ENCODE measurements at regions not wholly inside any gene's neighbourhood (a gene's known extent, or its start where the extent isn't known, plus 50 kb on each side); places are given as distances from the start of the nearest gene placed in this dataset.

- Histone ChIP-seq H4K20me1 (ENCODE audit: insufficient read depth, low read length, poor library complexity, severe bottlenecking) (no peaks in the 10 kb centered on the region), H3K9ac (ENCODE audit: low read depth, low read length, poor library complexity, severe bottlenecking) (no peak overlapping the region), H3K79me2 (ENCODE audit: insufficient read depth, low read length) (no peaks in the 10 kb centered on the region), H2AFZ (ENCODE audit: low read length) (no peak overlapping the region), H3K9me3 (ENCODE audit: insufficient read depth, low read depth, low read length) (no peaks in the 10 kb centered on the region), H3K36me3 (ENCODE audit: insufficient read depth, low read length) (no peaks in the 10 kb centered on the region), H3K9me2 (replicated peaks; ENCODE audit: low read depth, low read length) (no peaks in the 10 kb centered on the region), H3K4me1 (ENCODE audit: insufficient read depth, low read length, poor library complexity, severe bottlenecking) (no peaks in the 10 kb centered on the region), H3F3A (ENCODE audit: low read depth) (no peaks in the 10 kb centered on the region), H3K4me2 (ENCODE audit: low read depth, low read length, poor library complexity, severe bottlenecking) (no peak overlapping the region), H3K4me3 (ENCODE audit: low read length, poor library complexity, severe bottlenecking) (no peak overlapping the region), H3K27me3 (ENCODE audit: insufficient read depth, low read length, poor library complexity, severe bottlenecking) (no peaks in the 10 kb centered on the region)
- TF ChIP-seq, protein P1, sequence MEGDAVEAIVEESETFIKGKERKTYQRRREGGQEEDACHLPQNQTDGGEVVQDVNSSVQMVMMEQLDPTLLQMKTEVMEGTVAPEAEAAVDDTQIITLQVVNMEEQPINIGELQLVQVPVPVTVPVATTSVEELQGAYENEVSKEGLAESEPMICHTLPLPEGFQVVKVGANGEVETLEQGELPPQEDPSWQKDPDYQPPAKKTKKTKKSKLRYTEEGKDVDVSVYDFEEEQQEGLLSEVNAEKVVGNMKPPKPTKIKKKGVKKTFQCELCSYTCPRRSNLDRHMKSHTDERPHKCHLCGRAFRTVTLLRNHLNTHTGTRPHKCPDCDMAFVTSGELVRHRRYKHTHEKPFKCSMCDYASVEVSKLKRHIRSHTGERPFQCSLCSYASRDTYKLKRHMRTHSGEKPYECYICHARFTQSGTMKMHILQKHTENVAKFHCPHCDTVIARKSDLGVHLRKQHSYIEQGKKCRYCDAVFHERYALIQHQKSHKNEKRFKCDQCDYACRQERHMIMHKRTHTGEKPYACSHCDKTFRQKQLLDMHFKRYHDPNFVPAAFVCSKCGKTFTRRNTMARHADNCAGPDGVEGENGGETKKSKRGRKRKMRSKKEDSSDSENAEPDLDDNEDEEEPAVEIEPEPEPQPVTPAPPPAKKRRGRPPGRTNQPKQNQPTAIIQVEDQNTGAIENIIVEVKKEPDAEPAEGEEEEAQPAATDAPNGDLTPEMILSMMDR (conservative IDR thresholded peaks at IDR 0.05; ENCODE audit: low read length): no peak
- TF ChIP-seq EZH2phosphoT487 (IDR thresholded peaks at IDR 0.05; ENCODE audit: borderline replicate concordance): no peak
These were observed 193.9 kb downstream of the TLE3 start for GRCh38 chr15:69903470-69904469.

DNA sequence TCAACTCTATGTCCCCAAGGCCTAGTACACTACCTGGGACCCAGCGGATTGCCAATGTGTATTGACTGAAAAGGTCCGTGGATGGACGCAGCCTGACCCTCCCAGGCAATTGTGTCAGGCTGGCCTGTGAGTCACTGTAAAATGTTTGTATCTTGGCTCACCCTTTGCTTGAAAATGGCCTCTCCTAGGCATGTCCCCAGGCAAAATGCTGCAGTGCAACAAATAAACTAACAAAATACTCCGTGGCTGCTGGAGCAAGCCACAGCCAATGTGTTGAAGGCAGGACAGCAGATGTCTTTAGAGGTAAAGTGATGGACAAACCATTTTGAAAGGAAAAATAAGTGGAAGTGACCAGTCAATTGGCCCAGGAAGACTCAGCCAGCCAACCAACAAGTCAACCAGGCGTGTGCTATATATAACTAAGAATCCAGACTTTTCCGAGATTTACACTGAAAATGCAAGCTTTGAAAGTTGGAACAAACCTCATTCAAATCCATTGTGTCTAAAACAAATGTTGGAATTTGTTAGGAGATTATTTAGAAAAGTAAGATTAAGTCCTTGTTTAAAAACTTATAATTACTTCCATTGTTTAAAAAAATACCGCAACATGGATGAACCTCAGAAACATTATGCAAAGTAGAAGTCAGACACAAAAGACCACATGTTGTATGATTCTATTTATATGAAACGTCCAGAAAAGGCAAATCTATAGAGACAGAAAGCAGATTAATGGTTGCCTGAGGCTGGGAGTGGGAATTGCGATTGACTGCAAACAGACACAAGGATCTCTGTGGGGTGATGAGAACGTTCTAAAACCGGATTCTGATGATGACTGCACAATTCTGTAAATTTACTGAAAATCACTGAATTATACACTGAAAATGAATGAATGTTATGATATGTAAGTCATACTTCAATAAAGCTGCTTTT is 191.2 kb downstream of the TLE3 start:
- Histone ChIP-seq H3K27me3 (ENCODE audit: insufficient read depth, low read length, poor library complexity, severe bottlenecking) (no peaks in the 10 kb centered on the region), H3K79me2 (ENCODE audit: insufficient read depth, low read length) (no peaks in the 10 kb centered on the region), H3K4me3 (ENCODE audit: low read length, poor library complexity, severe bottlenecking) (no peak overlapping the region), H4K20me1 (ENCODE audit: insufficient read depth, low read length, poor library complexity, severe bottlenecking) (no peaks in the 10 kb centered on the region), H3K9me3 (ENCODE audit: insufficient read depth, low read depth, low read length) (no peaks in the 10 kb centered on the region), H3K9ac (ENCODE audit: low read depth, low read length, poor library complexity, severe bottlenecking) (no peak overlapping the region), H3K4me2 (ENCODE audit: low read depth, low read length, poor library complexity, severe bottlenecking) (no peak overlapping the region), H3K4me1 (ENCODE audit: insufficient read depth, low read length, poor library complexity, severe bottlenecking) (peaks cover 3% of the 10 kb centered on the region), H2AFZ (ENCODE audit: low read length) (no peak overlapping the region), H3K36me3 (ENCODE audit: insufficient read depth, low read length) (no peaks in the 10 kb centered on the region), H3F3A (ENCODE audit: low read depth) (no peaks in the 10 kb centered on the region), H3K9me2 (replicated peaks; ENCODE audit: low read depth, low read length) (no peaks in the 10 kb centered on the region)
- TF ChIP-seq EZH2phosphoT487 (IDR thresholded peaks at IDR 0.05; ENCODE audit: borderline replicate concordance): no peak
- TF ChIP-seq, protein P1 (conservative IDR thresholded peaks at IDR 0.05; ENCODE audit: low read length): no peak

DNA sequence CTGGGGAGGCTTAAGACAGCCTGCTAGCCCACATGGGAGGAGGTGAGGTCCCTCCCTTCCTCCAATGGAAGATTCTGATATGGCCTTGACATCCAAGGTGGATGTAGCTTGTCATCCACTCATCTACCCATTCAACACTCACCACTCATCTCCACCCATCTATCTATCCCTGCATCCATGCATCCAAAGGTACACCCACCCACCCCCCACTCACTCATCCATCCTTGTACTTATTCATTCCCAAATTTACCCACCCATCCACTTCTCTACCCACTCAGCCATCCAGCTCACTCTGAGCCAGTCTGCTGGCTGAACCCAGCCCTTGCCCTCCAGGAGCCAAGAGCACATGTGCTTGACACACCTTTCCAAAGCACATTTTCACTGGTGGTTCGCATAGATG is 189.7 kb downstream of the TLE3 start:
- Histone ChIP-seq H2AFZ (ENCODE audit: low read length) (no peak overlapping the region), H3K79me2 (ENCODE audit: insufficient read depth, low read length) (no peaks in the 10 kb centered on the region), H3K27me3 (ENCODE audit: insufficient read depth, low read length, poor library complexity, severe bottlenecking) (no peaks in the 10 kb centered on the region), H3K4me2 (ENCODE audit: low read depth, low read length, poor library complexity, severe bottlenecking) (no peak overlapping the region), H4K20me1 (ENCODE audit: insufficient read depth, low read length, poor library complexity, severe bottlenecking) (no peaks in the 10 kb centered on the region), H3K9ac (ENCODE audit: low read depth, low read length, poor library complexity, severe bottlenecking) (no peak overlapping the region), H3K4me1 (ENCODE audit: insufficient read depth, low read length, poor library complexity, severe bottlenecking) (peaks cover 3% of the 10 kb centered on the region), H3K9me3 (ENCODE audit: insufficient read depth, low read depth, low read length) (no peaks in the 10 kb centered on the region), H3F3A (ENCODE audit: low read depth) (no peaks in the 10 kb centered on the region), H3K4me3 (ENCODE audit: low read length, poor library complexity, severe bottlenecking) (no peak overlapping the region), H3K9me2 (replicated peaks; ENCODE audit: low read depth, low read length) (no peaks in the 10 kb centered on the region), H3K36me3 (ENCODE audit: insufficient read depth, low read length) (no peaks in the 10 kb centered on the region)
- TF ChIP-seq EZH2phosphoT487 (IDR thresholded peaks at IDR 0.05; ENCODE audit: borderline replicate concordance): no peak
- TF ChIP-seq, protein P1 (conservative IDR thresholded peaks at IDR 0.05; ENCODE audit: low read length): no peak

All from Loucy (cell line).